Osteocyte (in vitro differentiated cells): ENCODE measurements at regions not wholly inside any gene's neighbourhood (a gene's known extent, or its start where the extent isn't known, plus 50 kb on each side); places are given as distances from the start of the nearest gene placed in this dataset.

Experiments used
- DNase-seq: peaks from one replicate; pipeline ENCODE4 v3.0.0; 2021; ENCODE audit warnings: mixed read lengths; ENCODE audit not compliant: unreplicated experiment; ENCODE audit errors: extremely low spot score
- H3K27ac Mint-ChIP-seq: one replicate; pipeline ENCODE4 v1.8.0; 2021; ENCODE audit warnings: mild to moderate bottlenecking, mixed read lengths; ENCODE audit not compliant: unreplicated experiment
- H3K27me3 Mint-ChIP-seq: one replicate; pipeline ENCODE4 v1.8.0; 2021; ENCODE audit warnings: mixed read lengths; ENCODE audit not compliant: unreplicated experiment
- H3K36me3 Mint-ChIP-seq: one replicate; pipeline ENCODE4 v1.8.0; 2021; ENCODE audit warnings: mixed read lengths; ENCODE audit not compliant: unreplicated experiment
- H3K4me1 Mint-ChIP-seq: one replicate; pipeline ENCODE4 v1.8.0; 2021; ENCODE audit warnings: mixed read lengths; ENCODE audit not compliant: unreplicated experiment
- H3K4me3 Mint-ChIP-seq: one replicate; pipeline ENCODE4 v1.8.0; 2021; ENCODE audit warnings: mild to moderate bottlenecking, moderate library complexity, mixed read lengths; ENCODE audit not compliant: unreplicated experiment
- H3K9me3 Mint-ChIP-seq: one replicate; pipeline ENCODE4 v1.8.0; 2021; ENCODE audit warnings: mixed read lengths; ENCODE audit not compliant: unreplicated experiment
- TF ChIP-seq, protein P1 (sequence below): fragments of 200-600 bp; sonication (generic); IDR thresholded peaks from 2 replicates; pipeline ENCODE4 v1.5.0; 2021; ENCODE audit warnings: antibody characterized with exemption, mild to moderate bottlenecking, moderate library complexity

DNA sequence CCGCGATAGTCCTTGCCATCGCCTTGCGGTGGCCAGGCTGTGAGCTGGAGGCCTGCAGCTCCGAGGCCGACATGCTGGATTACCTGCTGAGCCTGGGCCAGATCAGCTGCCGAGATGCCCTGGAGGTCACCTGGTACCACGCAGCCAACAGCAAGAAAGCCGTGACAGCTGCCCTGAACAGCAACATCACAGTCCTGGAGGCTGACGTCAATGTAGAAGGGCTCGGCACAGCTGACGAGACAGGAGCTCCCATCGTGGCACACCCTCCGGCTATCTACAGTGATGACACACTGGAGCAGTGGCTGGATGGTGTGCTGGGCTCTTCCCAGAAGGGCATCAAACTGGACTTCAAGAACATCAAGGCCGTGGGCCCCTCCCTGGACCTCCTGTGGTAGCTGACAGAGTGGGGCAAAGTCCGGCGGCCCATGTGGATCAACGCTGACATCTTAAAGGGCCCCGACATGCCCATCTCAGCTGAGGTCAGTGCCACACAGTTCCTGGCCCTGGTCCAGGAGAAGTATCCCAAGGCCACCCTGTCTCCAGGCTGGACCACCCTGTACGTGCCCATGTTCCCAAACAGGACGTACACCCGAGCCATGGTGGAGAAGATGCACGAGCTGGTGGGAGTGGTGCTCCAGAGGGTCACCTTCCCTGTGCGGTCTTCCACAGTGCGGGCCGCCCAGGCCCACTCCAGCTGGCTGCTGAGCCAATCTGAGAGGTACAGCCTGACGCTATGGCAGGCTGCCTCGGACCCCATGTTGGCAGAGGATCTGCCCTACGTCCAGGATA, 70.2 kb downstream of the FAM43A start:
- TF ChIP-seq, protein P1, sequence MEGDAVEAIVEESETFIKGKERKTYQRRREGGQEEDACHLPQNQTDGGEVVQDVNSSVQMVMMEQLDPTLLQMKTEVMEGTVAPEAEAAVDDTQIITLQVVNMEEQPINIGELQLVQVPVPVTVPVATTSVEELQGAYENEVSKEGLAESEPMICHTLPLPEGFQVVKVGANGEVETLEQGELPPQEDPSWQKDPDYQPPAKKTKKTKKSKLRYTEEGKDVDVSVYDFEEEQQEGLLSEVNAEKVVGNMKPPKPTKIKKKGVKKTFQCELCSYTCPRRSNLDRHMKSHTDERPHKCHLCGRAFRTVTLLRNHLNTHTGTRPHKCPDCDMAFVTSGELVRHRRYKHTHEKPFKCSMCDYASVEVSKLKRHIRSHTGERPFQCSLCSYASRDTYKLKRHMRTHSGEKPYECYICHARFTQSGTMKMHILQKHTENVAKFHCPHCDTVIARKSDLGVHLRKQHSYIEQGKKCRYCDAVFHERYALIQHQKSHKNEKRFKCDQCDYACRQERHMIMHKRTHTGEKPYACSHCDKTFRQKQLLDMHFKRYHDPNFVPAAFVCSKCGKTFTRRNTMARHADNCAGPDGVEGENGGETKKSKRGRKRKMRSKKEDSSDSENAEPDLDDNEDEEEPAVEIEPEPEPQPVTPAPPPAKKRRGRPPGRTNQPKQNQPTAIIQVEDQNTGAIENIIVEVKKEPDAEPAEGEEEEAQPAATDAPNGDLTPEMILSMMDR = no peak
- Mint-ChIP-seq H3K27me3 (peaks cover 16% of the 10 kb centered on the region), H3K4me1 (peaks cover 3% of the 10 kb centered on the region), H3K4me3 (no peak overlapping the region), H3K9me3 (no peaks in the 10 kb centered on the region), H3K27ac (no peak overlapping the region), H3K36me3 (no peaks in the 10 kb centered on the region)
- DNase-seq = no peak

DNA sequence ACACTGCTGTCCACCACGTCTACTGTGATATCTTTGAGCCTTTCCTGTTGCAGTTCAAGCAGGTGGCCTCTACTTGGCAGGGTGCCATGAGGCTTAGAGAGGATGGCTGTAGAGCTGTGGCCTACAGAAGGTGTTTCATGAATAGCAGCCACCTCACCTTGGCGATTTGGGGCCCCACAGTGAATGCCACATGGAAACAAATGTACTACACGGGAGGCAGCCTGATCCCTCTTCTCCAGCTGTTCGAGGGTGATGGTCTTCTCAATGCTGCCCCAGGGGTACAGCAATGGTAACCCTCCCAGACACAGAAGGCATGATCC, 70.7 kb downstream of the FAM43A start:
- Mint-ChIP-seq H3K27ac (no peak overlapping the region), H3K4me1 (peaks cover 3% of the 10 kb centered on the region), H3K4me3 (no peak overlapping the region), H3K9me3 (no peaks in the 10 kb centered on the region), H3K27me3 (peaks cover 20% of the 10 kb centered on the region), H3K36me3 (no peaks in the 10 kb centered on the region)
- DNase-seq = no peak
- TF ChIP-seq, protein P1 = no peak

DNA sequence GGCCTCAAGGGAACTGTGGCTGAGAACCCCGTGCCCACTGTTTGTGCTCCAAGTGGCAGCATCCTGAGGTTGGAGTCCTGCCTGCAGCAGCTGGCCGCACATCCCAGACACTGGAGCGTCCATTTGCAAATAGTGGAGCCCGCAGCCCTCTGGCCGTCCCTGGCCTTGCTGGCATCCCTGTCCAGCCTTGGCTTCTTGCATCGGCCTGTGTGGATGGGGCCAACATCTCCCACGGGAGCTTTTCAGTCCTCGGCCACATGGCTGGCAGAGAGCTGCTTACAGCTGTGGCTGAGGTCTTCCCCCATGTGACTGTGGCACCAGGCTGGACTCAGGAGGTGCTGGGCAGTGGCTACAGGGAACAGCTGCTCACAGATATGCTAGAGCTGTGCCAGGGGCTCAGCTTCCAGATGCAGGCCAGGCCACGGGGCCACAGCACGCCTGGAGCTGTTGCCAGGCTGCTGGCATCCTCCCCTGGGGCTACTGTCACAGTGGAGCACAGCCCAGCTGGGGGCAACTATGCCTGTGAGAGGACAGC, 71.2 kb downstream of the FAM43A start:
- Mint-ChIP-seq H3K27ac (no peak overlapping the region), H3K4me1 (peaks cover 3% of the 10 kb centered on the region), H3K9me3 (no peaks in the 10 kb centered on the region), H3K27me3 (peaks cover 24% of the 10 kb centered on the region), H3K4me3 (no peak overlapping the region), H3K36me3 (no peaks in the 10 kb centered on the region)
- TF ChIP-seq, protein P1 = no peak
- no peak for DNase-seq

DNA sequence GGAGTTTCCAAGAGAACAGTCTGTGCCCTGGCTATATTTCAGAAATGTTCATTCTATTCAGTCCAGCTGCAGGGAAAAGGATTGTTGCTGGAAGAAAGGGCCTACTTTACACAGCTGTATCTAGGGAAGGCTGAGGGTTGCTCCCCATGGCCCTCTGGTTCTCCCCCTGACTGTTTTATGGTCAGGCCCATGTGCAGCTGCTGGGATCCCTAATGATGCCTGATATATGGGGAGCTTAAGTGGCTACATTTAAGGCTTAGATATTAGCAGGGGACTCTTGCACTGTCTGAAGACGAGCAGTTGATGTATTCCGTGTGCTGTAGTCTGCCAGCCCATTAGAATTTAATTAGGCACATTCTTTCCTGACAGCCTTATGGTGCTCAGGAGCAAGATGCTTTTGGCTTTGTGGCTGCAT, 72.0 kb downstream of the FAM43A start:
- H3K9me3 Mint-ChIP-seq = no peaks in the 10 kb centered on the region
- TF ChIP-seq, protein P1 = no peak
- H3K4me3 Mint-ChIP-seq = no peak overlapping the region
- no peak overlapping the region for H3K27ac Mint-ChIP-seq
- DNase-seq = no peak
- H3K36me3 Mint-ChIP-seq = no peaks in the 10 kb centered on the region
- peaks cover 28% of the 10 kb centered on the region for H3K27me3 Mint-ChIP-seq
- H3K4me1 Mint-ChIP-seq = peaks cover 3% of the 10 kb centered on the region

DNA sequence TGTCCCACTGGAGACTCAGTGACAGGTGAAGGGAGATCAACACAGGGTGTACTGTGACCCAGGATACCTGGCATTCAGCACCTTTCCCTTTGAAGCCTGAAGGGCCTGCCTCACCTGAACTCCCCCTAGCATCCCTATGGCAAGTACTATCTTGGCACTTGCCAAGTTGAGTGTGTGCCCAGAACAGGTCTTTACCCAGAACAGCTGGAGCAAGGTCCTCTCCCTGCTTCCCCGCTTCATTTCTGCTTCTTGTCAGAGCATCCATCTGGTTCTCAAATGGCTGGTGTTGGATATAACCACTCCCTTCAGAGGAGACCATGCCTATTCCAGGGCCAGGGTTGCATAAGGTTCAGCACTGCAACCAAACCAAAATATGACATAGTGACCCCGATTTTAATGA, 73.0 kb downstream of the FAM43A start:
- Mint-ChIP-seq H3K36me3 (no peaks in the 10 kb centered on the region), H3K9me3 (no peaks in the 10 kb centered on the region), H3K4me1 (peaks cover 3% of the 10 kb centered on the region), H3K4me3 (no peak overlapping the region), H3K27ac (no peak overlapping the region), H3K27me3 (peaks cover 25% of the 10 kb centered on the region)
- TF ChIP-seq, protein P1 = no peak
- DNase-seq = no peak
